ENCODE measurements at regions not wholly inside any gene's neighbourhood (a gene's known extent, or its start where the extent isn't known, plus 50 kb on each side); places are given as distances from the start of the nearest gene placed in this dataset.
"Not testable (repeated sequence)": the region's sequence is repeated elsewhere in the genome, so short reads cannot be mapped to it uniquely, and the experiment has no call there.

GRCh38 chr11:25816411-25816810 lies 515.5 kb upstream of the ANO3 start:
- intact Hi-C loops (cut with DNase I), result no loop called here

GRCh38 chr11:25824688-25825087 lies 507.2 kb upstream of the ANO3 start:
- Histone ChIP-seq H3K27me3 (no peaks in the 10 kb centered on the region), H3K4me3 (no peak overlapping the region), H3K27ac (replicated peaks in 1 of 4) (no peak overlapping the region), H3K9me3 (no peaks in the 10 kb centered on the region), H3K36me3 (no peaks in the 10 kb centered on the region), H3K4me1 (no peaks in the 10 kb centered on the region)
- TF ChIP-seq POLR2A (IDR thresholded peaks at IDR 0.05; ENCODE audit: low read depth) (no peak), EP300 (IDR thresholded peaks at IDR 0.05) (no peak), CTCF (IDR thresholded peaks at IDR 0.05) (no peak), POLR2AphosphoS5 (IDR thresholded peaks at IDR 0.05) (no peak)
- no peak for DNase-seq (ENCODE audit: extremely low spot score)
- intact Hi-C loops (cut with DNase I), result no loop called here

More at GRCh38 chr11:25816411-25816810, 515.5 kb upstream of the ANO3 start:
- no peak overlapping the region for H3K4me3 ChIP-seq
- no peaks in the 10 kb centered on the region for H3K27me3 ChIP-seq
- 95% methylated on average over 3 of the region's 3 CpGs for WGBS
- TF ChIP-seq POLR2AphosphoS5 (IDR thresholded peaks at IDR 0.05) (no peak), CTCF (IDR thresholded peaks at IDR 0.05) (no peak), EP300 (IDR thresholded peaks at IDR 0.05) (no peak), POLR2A (IDR thresholded peaks at IDR 0.05; ENCODE audit: low read depth) (no peak)
- no peaks in the 10 kb centered on the region for H3K36me3 ChIP-seq
- no peak overlapping the region for H3K27ac ChIP-seq (replicated peaks in 1 of 4)
- H3K9me3 ChIP-seq, result no peaks in the 10 kb centered on the region
- no peaks in the 10 kb centered on the region for H3K4me1 ChIP-seq
- DNase-seq (ENCODE audit: extremely low spot score), result no peak

GRCh38 chr11:25831485-25831884 lies 500.4 kb upstream of the ANO3 start:
- 86% methylated on average over 10 of the region's 10 CpGs for WGBS
- H3K27ac ChIP-seq (replicated peaks in 1 of 4); H3K4me1 ChIP-seq; intact Hi-C loops (cut with DNase I); H3K4me3 ChIP-seq; H3K36me3 ChIP-seq; H3K27me3 ChIP-seq; H3K9me3 ChIP-seq; DNase-seq (ENCODE audit: extremely low spot score): not testable (repeated sequence)

- Histone ChIP-seq H3K27me3 (no peaks in the 10 kb centered on the region), H3K4me3 (no peak overlapping the region), H3K27ac (replicated peaks in 1 of 4) (no peak overlapping the region), H3K9me3 (no peaks in the 10 kb centered on the region), H3K36me3 (no peaks in the 10 kb centered on the region), H3K4me1 (no peaks in the 10 kb centered on the region)
- DNase-seq (ENCODE audit: extremely low spot score), result no peak
- TF ChIP-seq POLR2AphosphoS5 (IDR thresholded peaks at IDR 0.05), result no peak
- no peak for TF ChIP-seq CTCF (IDR thresholded peaks at IDR 0.05)
- no peak for TF ChIP-seq POLR2A (IDR thresholded peaks at IDR 0.05; ENCODE audit: low read depth)
- TF ChIP-seq EP300 (IDR thresholded peaks at IDR 0.05), result no peak
- 85% methylated on average over 6 of the region's 6 CpGs for WGBS
- intact Hi-C loops (cut with DNase I), result no loop called here
Observed at GRCh38 chr11:25838918-25839625, 492.9 kb upstream of the ANO3 start.

- no peaks in the 10 kb centered on the region for H3K36me3 ChIP-seq
- no peaks in the 10 kb centered on the region for H3K27me3 ChIP-seq
- intact Hi-C loops (cut with DNase I), result no loop called here
- 80% methylated on average over 4 of the region's 4 CpGs for WGBS
- H3K4me3 ChIP-seq, result no peak overlapping the region
- no peak overlapping the region for H3K27ac ChIP-seq (replicated peaks in 1 of 4)
- H3K4me1 ChIP-seq, result no peaks in the 10 kb centered on the region
- no peak for TF ChIP-seq POLR2A (IDR thresholded peaks at IDR 0.05; ENCODE audit: low read depth)
- DNase-seq (ENCODE audit: extremely low spot score), result no peak
- H3K9me3 ChIP-seq, result no peaks in the 10 kb centered on the region
Observed at GRCh38 chr11:25844811-25845210, 487.1 kb upstream of the ANO3 start.

- no peaks in the 10 kb centered on the region for H3K27me3 ChIP-seq
- peaks cover 0 to 2% (median under 1%) of the 10 kb centered on the region in 4 donors for H3K4me1 ChIP-seq
- no peak for TF ChIP-seq CTCF (IDR thresholded peaks at IDR 0.05)
- no peak for TF ChIP-seq EP300 (IDR thresholded peaks at IDR 0.05)
- TF ChIP-seq POLR2A (IDR thresholded peaks at IDR 0.05; ENCODE audit: low read depth), result no peak
- TF ChIP-seq POLR2AphosphoS5 (IDR thresholded peaks at IDR 0.05), result no peak
- H3K27ac ChIP-seq (replicated peaks in 1 of 4), result no peak overlapping the region
- intact Hi-C loops (cut with DNase I), result no loop called here
- no peaks in the 10 kb centered on the region for H3K36me3 ChIP-seq
- DNase-seq (ENCODE audit: extremely low spot score), result no peak
- H3K9me3 ChIP-seq, result peaks cover 0 to 3% (median 0%) of the 10 kb centered on the region in 4 donors
- H3K4me3 ChIP-seq, result no peak overlapping the region
- 94% methylated on average over 4 of the region's 4 CpGs for WGBS
Observed at GRCh38 chr11:25855916-25856315, 476.0 kb upstream of the ANO3 start.
